ENCODE measurements at regions not wholly inside any gene's neighbourhood (a gene's known extent, or its start where the extent isn't known, plus 50 kb on each side); places are given as distances from the start of the nearest gene placed in this dataset.

DNA sequence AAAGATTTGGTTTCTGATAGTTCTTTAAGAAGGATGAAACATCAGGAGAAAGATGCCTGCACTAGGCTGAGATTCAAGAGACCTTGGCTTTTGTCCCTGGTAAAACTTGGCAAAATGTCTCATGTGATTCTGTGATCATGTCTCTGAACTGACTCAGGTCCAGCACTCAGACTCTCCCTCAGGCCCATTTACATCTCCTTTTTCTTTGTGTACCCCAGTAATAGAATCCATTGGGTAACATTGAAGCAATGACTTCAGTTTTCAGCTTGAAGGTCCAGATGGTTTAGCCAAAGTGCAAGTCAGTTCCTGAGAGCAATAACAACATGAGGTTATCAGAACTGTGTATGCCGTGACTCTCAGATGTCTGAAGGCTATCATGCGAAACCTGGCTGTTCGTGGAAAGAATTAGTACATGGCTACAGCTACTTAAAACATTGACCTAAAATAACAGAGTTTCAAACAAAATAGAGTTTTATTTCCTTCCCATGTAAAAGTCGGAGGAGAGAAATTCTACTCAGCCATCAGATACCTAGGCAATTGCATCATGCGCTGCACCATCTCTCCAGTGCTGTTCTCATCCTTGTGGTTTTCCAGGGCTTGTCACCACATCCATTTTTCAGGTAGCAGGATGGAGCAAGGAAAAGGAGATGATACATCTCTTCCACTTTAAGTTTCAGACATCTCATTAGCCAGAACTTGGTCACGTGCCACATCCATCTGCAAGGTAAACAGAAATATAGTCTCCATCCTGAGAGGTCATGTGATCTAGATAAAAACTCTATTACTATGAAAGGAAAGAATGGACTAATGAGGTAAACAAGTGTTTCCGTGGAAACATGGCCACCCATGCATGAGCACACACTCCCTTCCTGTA lies 117.3 kb downstream of the POSTN start:
- no peak for DNase-seq (ENCODE audit: low spot score)
- Histone ChIP-seq H3K27ac (no peak overlapping the region), H3K36me3 (replicated peaks; ENCODE audit: insufficient read depth, low read depth) (no peaks in the 10 kb centered on the region), H3K9me3 (ENCODE audit: low read depth) (no peaks in the 10 kb centered on the region), H3K4me2 (no peak overlapping the region), H4K20me1 (ENCODE audit: insufficient read depth, poor library complexity, severe bottlenecking) (no peaks in the 10 kb centered on the region), H3K4me3 (no peak overlapping the region), H3K4me1 (ENCODE audit: insufficient read depth) (no peaks in the 10 kb centered on the region), H2AFZ (no peak overlapping the region), H3K79me2 (no peaks in the 10 kb centered on the region), H3K9me2 (replicated peaks; ENCODE audit: insufficient read depth) (no peaks in the 10 kb centered on the region), H3K27me3 (no peaks in the 10 kb centered on the region)
- WGBS (ENCODE audit: low lambda C conversion rate, missing lambda C conversion rate), result 83% methylated on average over 7 of the region's 7 CpGs
- TF ChIP-seq CTCF (IDR thresholded peaks at IDR 0.05; ENCODE audit: poor library complexity) (no peak), EZH2phosphoT487 (IDR thresholded peaks at IDR 0.05; ENCODE audit: low read depth, severe bottlenecking, unreplicated experiment) (no peak), EZH2 (IDR thresholded peaks at IDR 0.05; ENCODE audit: borderline replicate concordance) (no peak)

- Histone ChIP-seq H2AFZ (no peak overlapping the region), H3K4me2 (no peak overlapping the region), H3K27ac (no peak overlapping the region), H3K9me3 (ENCODE audit: low read depth) (no peaks in the 10 kb centered on the region), H3K36me3 (replicated peaks; ENCODE audit: insufficient read depth, low read depth) (no peaks in the 10 kb centered on the region), H3K9me2 (replicated peaks; ENCODE audit: insufficient read depth) (no peaks in the 10 kb centered on the region), H4K20me1 (ENCODE audit: insufficient read depth, poor library complexity, severe bottlenecking) (no peaks in the 10 kb centered on the region), H3K79me2 (no peaks in the 10 kb centered on the region), H3K4me3 (no peak overlapping the region), H3K4me1 (ENCODE audit: insufficient read depth) (no peaks in the 10 kb centered on the region), H3K27me3 (no peaks in the 10 kb centered on the region)
- no peak for TF ChIP-seq CTCF (IDR thresholded peaks at IDR 0.05; ENCODE audit: poor library complexity)
- 78% methylated on average over 1 of the region's 1 CpG for WGBS (ENCODE audit: low lambda C conversion rate, missing lambda C conversion rate)
- DNase-seq (ENCODE audit: low spot score), result no peak
Observed at GRCh38 chr13:37479916-37480315, 118.7 kb downstream of the POSTN start.

GRCh38 chr13:37476874-37477273 lies 121.7 kb downstream of the POSTN start:
- DNase-seq (ENCODE audit: low spot score), result no peak
- H3K4me3 ChIP-seq, result no peak overlapping the region
- no peak overlapping the region for H3K4me2 ChIP-seq
- H3K27me3 ChIP-seq, result no peaks in the 10 kb centered on the region
- H3K4me1 ChIP-seq (ENCODE audit: insufficient read depth), result no peaks in the 10 kb centered on the region
- 42% methylated on average over 4 of the region's 4 CpGs for whole genome bisulfite sequencing (ENCODE audit: low lambda C conversion rate, missing lambda C conversion rate)
- no peak overlapping the region for H3K27ac ChIP-seq
- H2AFZ ChIP-seq, result no peak overlapping the region
- TF ChIP-seq CTCF (IDR thresholded peaks at IDR 0.05; ENCODE audit: poor library complexity) (no peak), EZH2phosphoT487 (IDR thresholded peaks at IDR 0.05; ENCODE audit: low read depth, severe bottlenecking, unreplicated experiment) (no peak), EZH2 (IDR thresholded peaks at IDR 0.05; ENCODE audit: borderline replicate concordance) (no peak)
- H3K9me3 ChIP-seq (ENCODE audit: low read depth), result no peaks in the 10 kb centered on the region
- H3K79me2 ChIP-seq, result no peaks in the 10 kb centered on the region
- H3K9me2 ChIP-seq (replicated peaks; ENCODE audit: insufficient read depth), result no peaks in the 10 kb centered on the region
- H4K20me1 ChIP-seq (ENCODE audit: insufficient read depth, poor library complexity, severe bottlenecking), result no peaks in the 10 kb centered on the region
- no peaks in the 10 kb centered on the region for H3K36me3 ChIP-seq (replicated peaks; ENCODE audit: insufficient read depth, low read depth)

Measured in hepatocyte (in vitro differentiated cells).